NCI-H1436 (cell line): ENCODE measurements at regions not wholly inside any gene's neighbourhood (a gene's known extent, or its start where the extent isn't known, plus 50 kb on each side); places are given as distances from the start of the nearest gene placed in this dataset.

ENCODE experiments used
- DNase-seq: peaks from one replicate; lab custom pipeline; 2025; lab: John Stamatoyannopoulos, UW

- no peak for DNase-seq
Measured at GRCh38 chr1:239212811-239213220, 173.6 kb upstream of the CHRM3 start.

- DNase-seq = no peak
Measured at GRCh38 chr1:239209591-239209990, 176.8 kb upstream of the CHRM3 start.

GRCh38 chr1:239204401-239204800, 182.0 kb upstream of the CHRM3 start:
- no peak for DNase-seq

DNA sequence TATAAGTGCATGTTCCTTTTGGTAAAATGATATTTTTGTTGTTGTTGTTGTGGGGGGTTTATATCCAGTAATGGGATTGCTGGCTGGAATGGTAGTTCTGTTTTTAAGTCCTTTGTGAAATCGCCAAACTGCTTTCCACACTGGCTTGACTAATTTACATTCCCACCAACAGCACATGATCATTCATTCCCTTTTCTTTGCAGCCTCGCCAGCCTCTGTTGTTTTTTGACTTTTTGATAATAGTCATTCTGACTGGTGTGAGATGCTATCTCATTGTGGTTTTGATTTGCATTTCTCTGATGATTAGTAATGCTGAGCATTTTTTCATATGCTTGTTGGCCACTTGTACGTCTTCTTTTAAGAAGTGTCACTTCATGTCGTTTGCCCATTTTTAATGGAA, 188.5 kb upstream of the CHRM3 start:
- no peak for DNase-seq

GRCh38 chr1:239189998-239190512, 196.3 kb upstream of the CHRM3 start:
- no peak for DNase-seq

- DNase-seq = no peak
Measured at GRCh38 chr1:239186487-239186886, 199.9 kb upstream of the CHRM3 start.

DNA sequence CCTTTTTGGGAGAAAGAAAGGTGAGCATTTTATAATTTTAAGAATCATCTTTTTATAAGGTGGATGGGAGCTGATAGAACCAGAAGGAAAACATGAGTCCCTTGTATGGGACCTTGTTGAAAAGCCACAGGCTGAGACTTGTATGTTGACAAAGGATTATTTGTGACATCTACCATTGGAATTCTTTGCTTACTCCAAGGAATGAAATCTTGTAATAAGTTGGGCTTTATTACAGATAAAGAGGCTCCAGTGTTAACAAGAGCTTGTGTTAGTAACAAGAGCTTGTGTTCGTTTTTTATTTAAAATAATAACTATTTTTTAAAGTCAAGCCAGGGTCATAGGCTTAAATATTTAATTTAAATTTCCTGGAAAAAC, 201.1 kb upstream of the CHRM3 start:
- no peak for DNase-seq

GRCh38 chr1:239184561-239185244, 201.7 kb upstream of the CHRM3 start:
- DNase-seq = no peak

- DNase-seq = no peak
Measured at GRCh38 chr1:239178961-239179360, 207.4 kb upstream of the CHRM3 start.

- DNase-seq = no peak
Measured at GRCh38 chr1:239174880-239175279, 211.5 kb upstream of the CHRM3 start.

- no peak for DNase-seq
Measured at GRCh38 chr1:239170828-239171227, 215.5 kb upstream of the CHRM3 start.

GRCh38 chr1:239169276-239169675, 217.1 kb upstream of the CHRM3 start:
- DNase-seq = no peak

DNA sequence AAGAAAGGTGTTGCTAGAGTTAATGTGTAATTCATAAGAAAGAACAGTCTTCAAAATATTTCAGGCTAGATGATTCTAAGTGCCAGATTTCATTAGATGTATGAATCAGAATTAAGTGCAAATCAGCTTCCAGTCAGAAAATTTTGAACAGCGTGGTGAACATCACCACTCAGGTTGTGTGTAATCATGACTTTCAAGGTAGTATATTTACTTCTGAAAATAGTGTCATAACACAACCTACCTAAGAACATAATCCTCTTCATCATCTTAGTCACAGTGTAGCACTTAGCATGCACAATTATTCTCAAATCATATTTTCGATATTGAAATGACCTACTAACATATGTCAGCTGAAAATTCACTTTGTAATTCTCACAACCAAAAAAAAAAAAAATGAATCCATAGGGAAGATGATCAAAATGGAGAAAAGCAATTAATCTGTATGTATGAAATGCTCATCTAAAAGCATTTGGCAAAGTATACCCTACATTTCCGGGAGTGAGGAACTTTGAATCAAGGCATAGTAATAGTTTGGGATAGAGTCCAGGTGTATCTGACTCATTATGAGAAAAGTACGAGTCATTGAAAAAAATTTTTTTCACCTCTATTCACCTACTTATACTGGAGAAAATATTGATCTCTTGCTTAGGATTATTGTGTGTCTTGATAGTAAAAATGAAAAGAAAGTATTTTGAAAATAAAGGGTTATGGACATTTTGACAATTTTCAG, 221.8 kb upstream of the CHRM3 start:
- no peak for DNase-seq

- no peak for DNase-seq
Measured at GRCh38 chr1:239155466-239156091, 230.8 kb upstream of the CHRM3 start.

GRCh38 chr1:239151937-239152336, 234.4 kb upstream of the CHRM3 start:
- DNase-seq = no peak

DNA sequence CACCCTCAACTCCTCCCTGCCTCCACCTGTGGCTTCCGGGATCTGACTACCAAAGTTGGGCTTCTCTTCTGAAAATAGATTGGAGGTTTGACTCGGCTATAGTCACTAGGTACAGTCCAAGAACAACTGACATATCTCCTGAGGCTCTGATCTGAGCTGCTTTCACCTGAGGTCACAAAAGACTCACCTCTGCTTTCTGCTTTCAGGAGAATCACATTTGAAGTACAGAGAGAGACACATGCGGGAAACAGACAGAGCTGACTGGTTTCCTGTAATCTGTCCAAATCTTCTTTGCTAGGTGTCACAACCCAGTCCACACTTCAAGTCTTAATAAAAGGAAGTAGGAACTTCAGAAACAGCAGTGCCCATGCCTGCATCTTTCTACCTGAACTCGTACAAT, 245.4 kb upstream of the CHRM3 start:
- DNase-seq = no peak

- no peak for DNase-seq
Measured at GRCh38 chr1:239139801-239140200, 246.6 kb upstream of the CHRM3 start.

DNA sequence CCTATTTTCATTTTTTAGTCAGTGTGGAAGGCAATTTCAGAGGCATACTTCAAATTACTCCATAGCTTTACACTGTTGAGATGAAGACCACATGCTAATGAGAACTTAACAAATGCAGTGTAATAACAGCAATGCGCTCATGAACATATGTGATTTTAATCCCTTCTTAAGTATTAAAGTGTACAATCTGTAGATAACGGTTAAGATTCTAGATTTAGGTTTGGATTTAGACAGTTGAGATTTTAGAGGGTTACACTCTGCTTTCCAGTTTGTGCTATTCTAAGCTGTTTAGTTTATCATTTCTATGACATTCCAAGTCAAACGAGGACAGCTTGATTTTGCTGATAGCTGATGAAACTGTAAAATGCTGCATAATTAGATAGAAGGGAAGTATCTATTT, 257.8 kb upstream of the CHRM3 start:
- no peak for DNase-seq

GRCh38 chr1:239126884-239127283, 259.5 kb upstream of the CHRM3 start:
- no peak for DNase-seq

GRCh38 chr1:239125893-239126292, 260.5 kb upstream of the CHRM3 start:
- no peak for DNase-seq

DNA sequence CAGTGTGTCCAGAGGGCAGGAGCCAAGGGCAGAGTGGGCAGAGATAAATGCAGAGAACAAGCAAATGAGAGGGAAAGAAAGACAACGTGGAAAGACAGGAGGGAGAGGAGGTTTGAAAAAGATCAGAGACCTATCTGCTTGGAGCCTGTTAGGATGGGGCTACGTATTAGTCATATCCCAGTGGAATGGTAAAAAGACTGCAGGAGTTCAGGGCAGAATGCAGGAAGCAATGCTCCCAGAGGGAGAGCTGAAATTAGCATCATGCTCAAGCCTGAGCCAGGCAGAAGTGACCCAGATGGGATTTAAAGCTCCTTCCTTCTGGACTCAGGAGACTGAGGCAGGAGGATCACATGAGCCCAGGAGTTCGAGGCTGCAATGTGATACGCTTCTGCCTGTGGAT, 261.3 kb upstream of the CHRM3 start:
- DNase-seq = no peak

DNA sequence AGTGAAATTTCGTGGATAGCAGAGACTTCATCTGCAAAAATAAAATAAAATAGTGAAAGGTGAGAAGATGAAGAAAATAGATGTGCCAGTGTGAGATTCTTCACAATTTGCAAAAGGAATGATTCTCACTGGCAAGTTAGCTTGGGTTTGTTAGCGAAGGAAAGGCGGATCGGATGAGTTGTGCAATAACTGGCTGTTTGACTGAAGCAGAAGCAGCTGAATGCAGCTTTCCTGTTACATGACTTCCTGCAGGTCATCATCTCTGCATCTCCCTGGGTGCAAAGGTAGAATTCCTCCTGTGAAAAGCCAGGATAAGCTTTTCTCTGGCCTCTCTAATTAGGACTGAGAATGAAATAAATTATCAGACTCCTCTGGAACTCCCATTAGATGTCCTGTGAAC, 263.1 kb upstream of the CHRM3 start:
- DNase-seq = no peak
